ENCODE measurements at regions not wholly inside any gene's neighbourhood (a gene's known extent, or its start where the extent isn't known, plus 50 kb on each side); places are given as distances from the start of the nearest gene placed in this dataset.

- no peak for DNase-seq
Measured at GRCh38 chr1:83113652-83114051, 885.3 kb downstream of the TTLL7 start.

GRCh38 chr1:83112248-83112885 is 886.6 kb downstream of the TTLL7 start:
- no peak for DNase-seq

- no peak for DNase-seq
Measured at GRCh38 chr1:83110156-83110555, 888.8 kb downstream of the TTLL7 start.

- DNase-seq, result no peak
Measured at GRCh38 chr1:83109692-83110091, 889.2 kb downstream of the TTLL7 start.

- no peak for DNase-seq
Measured at GRCh38 chr1:83104558-83104957, 894.4 kb downstream of the TTLL7 start.

GRCh38 chr1:83103341-83103740 is 895.6 kb downstream of the TTLL7 start:
- no peak for DNase-seq

- peak; percentile 80 for DNase-seq
Measured at GRCh38 chr1:83102630-83103071, 896.3 kb downstream of the TTLL7 start.

- no peak for DNase-seq
Measured at GRCh38 chr1:83101406-83101805, 897.5 kb downstream of the TTLL7 start.

- no peak for DNase-seq
Measured at GRCh38 chr1:83100133-83100532, 898.8 kb downstream of the TTLL7 start.

- DNase-seq, result no peak
Measured at GRCh38 chr1:83098791-83099190, 900.1 kb downstream of the TTLL7 start.

GRCh38 chr1:83098131-83098530 is 900.8 kb downstream of the TTLL7 start:
- no peak for DNase-seq

- DNase-seq, result no peak
Measured at GRCh38 chr1:83097715-83098114, 901.2 kb downstream of the TTLL7 start.

GRCh38 chr1:83095570-83095969 is 903.4 kb downstream of the TTLL7 start:
- no peak for DNase-seq

- no peak for DNase-seq
Measured at GRCh38 chr1:83090195-83090594, 908.7 kb downstream of the TTLL7 start.

GRCh38 chr1:83087851-83088250 is 911.1 kb downstream of the TTLL7 start:
- no peak for DNase-seq

- DNase-seq, result no peak
Measured at GRCh38 chr1:83086986-83087512, 911.9 kb downstream of the TTLL7 start.

- DNase-seq, result no peak
Measured at GRCh38 chr1:83086346-83086745, 912.6 kb downstream of the TTLL7 start.

GRCh38 chr1:83083589-83084224 is 915.2 kb downstream of the TTLL7 start:
- no peak for DNase-seq

GRCh38 chr1:83077411-83077810 is 921.5 kb downstream of the TTLL7 start:
- no peak for DNase-seq

GRCh38 chr1:83075107-83075506 is 923.8 kb downstream of the TTLL7 start:
- no peak for DNase-seq

- no peak for DNase-seq
Measured at GRCh38 chr1:83067954-83068353, 931.0 kb downstream of the TTLL7 start.

- DNase-seq, result no peak
Measured at GRCh38 chr1:83065952-83066727, 932.8 kb downstream of the TTLL7 start.

- no peak for DNase-seq
Measured at GRCh38 chr1:83064589-83065242, 934.2 kb downstream of the TTLL7 start.

Measured in NCI-H748 treated with DMSO at 0.1 percent for 48 hours (cell line).